DOHH2 (cell line): ENCODE measurements at regions not wholly inside any gene's neighbourhood (a gene's known extent, or its start where the extent isn't known, plus 50 kb on each side); places are given as distances from the start of the nearest gene placed in this dataset.

Experiments
- H3F3A ChIP-seq: fragments of 200-600 bp; sonication (generic), shearing (Covaris generic); 2 replicates; pipeline ENCODE4 v1.6.0; 2016; ENCODE audit warnings: antibody characterized with exemption, mild to moderate bottlenecking; ENCODE audit not compliant: control insufficient read depth, insufficient read depth
- H3K27ac ChIP-seq: fragments of 200-600 bp; sonication (generic); 2 replicates; pipeline ENCODE4 v1.5.1; 2014; ENCODE audit warnings: low read depth, mild to moderate bottlenecking, low read length, moderate library complexity
- H3K27me3 ChIP-seq: fragments of 200-600 bp; sonication (generic); 2 replicates; pipeline ENCODE4 v1.6.1; 2014; ENCODE audit warnings: mild to moderate bottlenecking, low read length, mixed read lengths; ENCODE audit not compliant: control insufficient read depth
- H3K36me3 ChIP-seq: fragments of 200-600 bp; sonication (generic); 2 replicates; pipeline ENCODE4 v1.6.1; 2014; ENCODE audit warnings: mild to moderate bottlenecking, low read length, moderate library complexity, mixed read lengths; ENCODE audit not compliant: control insufficient read depth
- H3K4me1 ChIP-seq: fragments of 200-600 bp; sonication (generic); 2 replicates; pipeline ENCODE4 v1.6.1; 2014; ENCODE audit warnings: mild to moderate bottlenecking, low read length, mixed read lengths; ENCODE audit not compliant: control insufficient read depth
- H3K4me2 ChIP-seq: fragments of 200-600 bp; sonication (generic); 2 replicates; pipeline ENCODE4 v1.6.0; 2014; ENCODE audit warnings: mild to moderate bottlenecking, low read length, moderate library complexity
- H3K4me3 ChIP-seq: fragments of 200-600 bp; sonication (generic); 2 replicates; pipeline ENCODE4 v1.5.1; 2014; ENCODE audit warnings: mild to moderate bottlenecking, low read length, mixed read lengths
- H3K79me2 ChIP-seq: fragments of 200-600 bp; sonication (generic); 2 replicates; pipeline ENCODE4 v1.6.1; 2014; ENCODE audit warnings: mild to moderate bottlenecking, low read length, mixed read lengths; ENCODE audit not compliant: control insufficient read depth
- H3K9me2 ChIP-seq: fragments of 200-600 bp; sonication (generic); replicated peaks from 2 replicates; pipeline ENCODE4 v1.6.1; 2014; ENCODE audit warnings: mild to moderate bottlenecking, low read length, mixed read lengths; ENCODE audit not compliant: control insufficient read depth
- H3K9me3 ChIP-seq: fragments of 200-600 bp; sonication (generic); 2 replicates; pipeline ENCODE4 v1.6.1; 2014; ENCODE audit warnings: antibody characterized with exemption, low read length, mixed read lengths; ENCODE audit not compliant: control insufficient read depth, insufficient read depth
- H4K20me1 ChIP-seq: fragments of 200-600 bp; sonication (generic); 2 replicates; pipeline ENCODE4 v1.6.0; 2014; ENCODE audit warnings: low read depth, mild to moderate bottlenecking, antibody characterized with exemption, low read length, moderate library complexity; ENCODE audit not compliant: control insufficient read depth, insufficient read depth
- EZH2phosphoT487 ChIP-seq: fragments of 200-600 bp; sonication (generic); IDR thresholded peaks from 2 replicates; pipeline ENCODE4 v1.6.1; 2017; ENCODE audit warnings: borderline replicate concordance, mild to moderate bottlenecking, antibody characterized with exemption, low read length, moderate library complexity, mixed read lengths
- TF ChIP-seq, protein P1 (sequence below): fragments of 200-600 bp; sonication (generic); IDR thresholded peaks from one replicate; pipeline ENCODE4 v1.5.1; 2014; ENCODE audit warnings: antibody characterized with exemption, mild to moderate bottlenecking, low read depth, low read length; ENCODE audit not compliant: poor library complexity, severe bottlenecking

DNA sequence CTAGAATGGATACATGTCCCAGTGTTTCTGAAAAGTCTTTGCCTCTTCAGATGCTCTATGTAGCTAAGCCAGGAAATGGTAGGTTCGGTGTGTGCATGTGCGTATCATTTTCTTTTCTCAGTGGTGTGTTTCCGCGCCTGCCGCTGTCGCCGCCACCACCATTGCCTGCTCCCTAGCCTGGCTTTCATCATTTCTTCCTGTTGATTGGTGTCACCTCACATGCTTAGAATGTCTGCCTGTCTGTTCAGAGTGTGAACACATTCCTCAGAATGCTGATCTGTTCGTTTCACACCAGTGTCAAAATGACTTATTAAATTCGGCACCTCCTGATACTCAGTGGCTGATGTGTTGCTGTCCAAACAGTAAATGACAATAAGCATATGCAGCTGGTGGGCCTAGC, 255.2 kb upstream of the SPRED2 start:
- Histone ChIP-seq H3K4me3 (no peak overlapping the region), H3K36me3 (no peaks in the 10 kb centered on the region), H3F3A (no peaks in the 10 kb centered on the region), H3K27ac (no peak overlapping the region), H3K4me2 (no peak overlapping the region), H3K9me2 (no peaks in the 10 kb centered on the region), H3K79me2 (no peaks in the 10 kb centered on the region), H3K9me3 (no peaks in the 10 kb centered on the region), H3K4me1 (no peaks in the 10 kb centered on the region), H3K27me3 (peaks cover 3% of the 10 kb centered on the region; the same call in 1 of the 2 replicates), H4K20me1 (no peaks in the 10 kb centered on the region)
- TF ChIP-seq, protein P1, sequence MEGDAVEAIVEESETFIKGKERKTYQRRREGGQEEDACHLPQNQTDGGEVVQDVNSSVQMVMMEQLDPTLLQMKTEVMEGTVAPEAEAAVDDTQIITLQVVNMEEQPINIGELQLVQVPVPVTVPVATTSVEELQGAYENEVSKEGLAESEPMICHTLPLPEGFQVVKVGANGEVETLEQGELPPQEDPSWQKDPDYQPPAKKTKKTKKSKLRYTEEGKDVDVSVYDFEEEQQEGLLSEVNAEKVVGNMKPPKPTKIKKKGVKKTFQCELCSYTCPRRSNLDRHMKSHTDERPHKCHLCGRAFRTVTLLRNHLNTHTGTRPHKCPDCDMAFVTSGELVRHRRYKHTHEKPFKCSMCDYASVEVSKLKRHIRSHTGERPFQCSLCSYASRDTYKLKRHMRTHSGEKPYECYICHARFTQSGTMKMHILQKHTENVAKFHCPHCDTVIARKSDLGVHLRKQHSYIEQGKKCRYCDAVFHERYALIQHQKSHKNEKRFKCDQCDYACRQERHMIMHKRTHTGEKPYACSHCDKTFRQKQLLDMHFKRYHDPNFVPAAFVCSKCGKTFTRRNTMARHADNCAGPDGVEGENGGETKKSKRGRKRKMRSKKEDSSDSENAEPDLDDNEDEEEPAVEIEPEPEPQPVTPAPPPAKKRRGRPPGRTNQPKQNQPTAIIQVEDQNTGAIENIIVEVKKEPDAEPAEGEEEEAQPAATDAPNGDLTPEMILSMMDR: no peak
- no peak for TF ChIP-seq EZH2phosphoT487

DNA sequence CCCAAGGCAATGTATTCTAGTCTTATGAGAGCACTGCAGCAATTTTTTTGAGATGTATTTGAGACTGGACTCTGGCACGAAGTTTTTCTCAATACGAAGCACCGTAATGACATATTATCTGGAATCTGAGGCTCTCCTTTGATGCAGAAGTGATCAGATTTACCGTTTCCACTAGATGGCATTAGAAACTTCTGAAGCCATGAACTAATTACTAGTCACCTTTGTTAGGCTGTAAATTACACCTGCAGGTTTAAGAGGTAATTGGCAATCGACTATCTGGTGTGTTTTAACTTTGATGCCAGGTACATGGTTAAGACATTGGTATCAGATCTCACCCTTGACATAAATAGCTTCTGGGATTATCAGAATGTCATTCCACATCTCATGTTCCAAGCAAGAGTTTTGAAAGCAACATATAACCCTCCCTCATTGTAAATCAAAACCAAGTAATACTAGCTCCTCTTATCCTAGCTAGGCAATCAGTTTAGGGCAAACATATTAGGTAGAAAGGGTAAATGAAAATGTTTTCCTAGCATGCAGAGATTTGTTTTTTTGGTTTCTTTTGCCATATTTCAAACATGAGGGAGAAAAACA, 254.6 kb upstream of the SPRED2 start:
- TF ChIP-seq, protein P1: no peak
- no peak for TF ChIP-seq EZH2phosphoT487
- no peaks in the 10 kb centered on the region for H4K20me1 ChIP-seq
- H3K27me3 ChIP-seq: no peaks in the 10 kb centered on the region; the same call in 1 of the 2 replicates
- no peaks in the 10 kb centered on the region for H3K79me2 ChIP-seq
- H3F3A ChIP-seq: no peaks in the 10 kb centered on the region
- H3K4me3 ChIP-seq: no peak overlapping the region
- H3K4me1 ChIP-seq: no peaks in the 10 kb centered on the region
- no peak overlapping the region for H3K4me2 ChIP-seq
- no peaks in the 10 kb centered on the region for H3K9me2 ChIP-seq
- H3K36me3 ChIP-seq: no peaks in the 10 kb centered on the region
- no peak overlapping the region for H3K27ac ChIP-seq
- H3K9me3 ChIP-seq: 0 out of 2 replicates have a peak, but pooled peaks cover 3% of the 10 kb centered on the region

DNA sequence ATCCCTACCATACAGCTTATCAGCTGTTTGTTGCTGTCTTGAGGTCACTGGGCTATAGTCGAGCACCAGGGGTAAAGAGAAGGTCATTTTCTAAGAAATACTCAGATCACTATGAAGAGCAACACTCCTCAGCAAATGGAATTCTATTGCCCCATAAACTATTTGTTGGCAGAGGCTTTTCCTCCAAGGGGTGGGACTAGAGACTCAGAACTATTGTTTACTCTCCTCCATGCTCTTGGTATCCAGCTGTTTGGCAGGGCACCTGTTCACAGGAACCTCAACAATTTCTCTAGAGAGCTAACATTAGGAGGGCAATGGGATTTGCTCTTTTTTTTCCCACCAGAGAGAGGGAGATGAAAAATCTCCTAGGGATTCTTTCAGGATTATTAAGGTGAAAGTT, 249.1 kb upstream of the SPRED2 start:
- TF ChIP-seq, protein P1: no peak
- TF ChIP-seq EZH2phosphoT487: no peak
- Histone ChIP-seq H3K9me3 (0 out of 2 replicates have a peak, but pooled peaks cover 3% of the 10 kb centered on the region), H3K9me2 (no peaks in the 10 kb centered on the region), H3K27me3 (no peaks in the 10 kb centered on the region), H3K4me3 (no peak overlapping the region), H3K36me3 (no peaks in the 10 kb centered on the region), H3K27ac (no peak overlapping the region), H3K79me2 (no peaks in the 10 kb centered on the region), H4K20me1 (no peaks in the 10 kb centered on the region), H3F3A (no peaks in the 10 kb centered on the region), H3K4me2 (no peak overlapping the region), H3K4me1 (no peaks in the 10 kb centered on the region)
